ENCODE measurements at regions not wholly inside any gene's neighbourhood (a gene's known extent, or its start where the extent isn't known, plus 50 kb on each side); places are given as distances from the start of the nearest gene placed in this dataset. TPM values are rescaled to one million over a fixed set of nuclear protein-coding genes. Genes with fewer than 3 reads are reported as not detected.

DNA sequence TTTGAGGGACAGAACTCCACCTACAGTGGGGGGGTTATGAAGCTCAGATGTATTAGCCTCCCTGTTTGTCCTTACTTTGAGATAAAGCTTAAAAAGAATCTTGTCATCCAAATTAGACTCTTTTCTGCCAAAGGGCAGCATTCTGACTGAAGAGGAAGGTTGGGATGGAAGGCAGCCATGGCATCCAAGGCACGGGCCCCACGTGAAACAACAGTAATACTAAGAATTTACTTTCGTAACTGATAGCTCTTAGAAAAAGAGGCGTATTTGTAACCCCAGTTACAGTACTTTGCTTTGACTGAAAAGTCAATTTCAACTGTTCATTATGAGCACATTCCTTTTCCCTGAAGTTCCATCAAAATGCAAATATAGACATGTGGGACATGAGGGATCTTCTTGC is 168.5 kb downstream of the ARRDC3 start:
- H3K27ac ChIP-seq (ENCODE audit: low read length in 2 of 2), result no peak overlapping the region
- TF ChIP-seq, protein P1, sequence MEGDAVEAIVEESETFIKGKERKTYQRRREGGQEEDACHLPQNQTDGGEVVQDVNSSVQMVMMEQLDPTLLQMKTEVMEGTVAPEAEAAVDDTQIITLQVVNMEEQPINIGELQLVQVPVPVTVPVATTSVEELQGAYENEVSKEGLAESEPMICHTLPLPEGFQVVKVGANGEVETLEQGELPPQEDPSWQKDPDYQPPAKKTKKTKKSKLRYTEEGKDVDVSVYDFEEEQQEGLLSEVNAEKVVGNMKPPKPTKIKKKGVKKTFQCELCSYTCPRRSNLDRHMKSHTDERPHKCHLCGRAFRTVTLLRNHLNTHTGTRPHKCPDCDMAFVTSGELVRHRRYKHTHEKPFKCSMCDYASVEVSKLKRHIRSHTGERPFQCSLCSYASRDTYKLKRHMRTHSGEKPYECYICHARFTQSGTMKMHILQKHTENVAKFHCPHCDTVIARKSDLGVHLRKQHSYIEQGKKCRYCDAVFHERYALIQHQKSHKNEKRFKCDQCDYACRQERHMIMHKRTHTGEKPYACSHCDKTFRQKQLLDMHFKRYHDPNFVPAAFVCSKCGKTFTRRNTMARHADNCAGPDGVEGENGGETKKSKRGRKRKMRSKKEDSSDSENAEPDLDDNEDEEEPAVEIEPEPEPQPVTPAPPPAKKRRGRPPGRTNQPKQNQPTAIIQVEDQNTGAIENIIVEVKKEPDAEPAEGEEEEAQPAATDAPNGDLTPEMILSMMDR (IDR thresholded peaks at IDR 0.05), result no peak
- TF ChIP-seq EZH2 (IDR thresholded peaks at IDR 0.05; ENCODE audit: borderline replicate concordance, insufficient read depth, low read depth, low read length, poor library complexity, severe bottlenecking), result no peak
- H3K4me1 Mint-ChIP-seq, result no peaks in the 10 kb centered on the region
- no peak overlapping the region for H3K9ac ChIP-seq (ENCODE audit: low read length)
- no peak overlapping the region for H3K4me3 ChIP-seq (ENCODE audit: control extremely low read depth in 1 of 5, extremely low read depth in 1 of 5, insufficient read depth in 1 of 5, low read depth in 2 of 5, low read length in 4 of 5)
- intact Hi-C loops (cut with micrococcal nuclease), result no loop called here
- no peaks in the 10 kb centered on the region for H3K9me3 ChIP-seq (ENCODE audit: control extremely low read depth in 1 of 3, control insufficient read depth in 2 of 3, insufficient read depth in 1 of 3, low read length in 2 of 3)
- H3K36me3 ChIP-seq (replicated peaks in 1 of 2; ENCODE audit: control extremely low read depth in 1 of 2, control insufficient read depth in 1 of 2, extremely low read depth in 1 of 2, insufficient read depth in 2 of 2, low read length in 1 of 2), result no peaks in the 10 kb centered on the region
- no peak for DNase-seq
- ChIA-PET POLR2A (no interaction called here), CTCF (interaction anchor here (1.7 to 2.5 kb wide), 2 partner anchors 9 to 170 kb away, joined by 8 to 10 read pairs; no protein-coding TSS in a partner anchor)
- no peak overlapping the region for H3K4me2 ChIP-seq (replicated peaks; ENCODE audit: low read depth, low read length, poor library complexity, severe bottlenecking)
- no peaks in the 10 kb centered on the region for H3K79me2 ChIP-seq (ENCODE audit: control insufficient read depth, insufficient read depth, low read length)
- no peak overlapping the region for H3K27ac Mint-ChIP-seq
- WGBS (ENCODE audit: insufficient coverage), result 100% methylated on average over 4 of the region's 4 CpGs
- peaks cover 25% of the 10 kb centered on the region for H3K27me3 Mint-ChIP-seq
- no peaks in the 10 kb centered on the region for H3K9me3 Mint-ChIP-seq (ENCODE audit: insufficient read depth)
- no peaks in the 10 kb centered on the region for H4K20me1 ChIP-seq (ENCODE audit: control insufficient read depth, insufficient read depth, low read length, poor library complexity, severe bottlenecking)
- no peaks in the 10 kb centered on the region for H3K27me3 ChIP-seq (replicated peaks in 1 of 4; ENCODE audit: control extremely low read depth in 1 of 4, control insufficient read depth in 3 of 4, insufficient read depth in 4 of 4, low read length in 3 of 4)
- H3K4me3 Mint-ChIP-seq, result no peak overlapping the region
- H3K4me1 ChIP-seq (ENCODE audit: control insufficient read depth in 2 of 2, insufficient read depth in 2 of 2, low read length in 2 of 2), result no peaks in the 10 kb centered on the region
- H2AFZ ChIP-seq (ENCODE audit: insufficient read depth, low read depth, low read length, poor library complexity, severe bottlenecking), result no peak overlapping the region
- ATAC-seq (ENCODE audit: low read depth), result no peak

Small RNAs in the stretch of these regions (small RNA-seq; reads per million reads assigned to genes)
- gene RF00017 (ENCODE audit: insufficient read length, low read depth, low replicate concordance) (not detected), gene RNU4-90P (ENCODE audit: insufficient read length, low read depth, low replicate concordance) (not detected)
